ENCODE measurements at regions not wholly inside any gene's neighbourhood (a gene's known extent, or its start where the extent isn't known, plus 50 kb on each side); places are given as distances from the start of the nearest gene placed in this dataset.

DNA sequence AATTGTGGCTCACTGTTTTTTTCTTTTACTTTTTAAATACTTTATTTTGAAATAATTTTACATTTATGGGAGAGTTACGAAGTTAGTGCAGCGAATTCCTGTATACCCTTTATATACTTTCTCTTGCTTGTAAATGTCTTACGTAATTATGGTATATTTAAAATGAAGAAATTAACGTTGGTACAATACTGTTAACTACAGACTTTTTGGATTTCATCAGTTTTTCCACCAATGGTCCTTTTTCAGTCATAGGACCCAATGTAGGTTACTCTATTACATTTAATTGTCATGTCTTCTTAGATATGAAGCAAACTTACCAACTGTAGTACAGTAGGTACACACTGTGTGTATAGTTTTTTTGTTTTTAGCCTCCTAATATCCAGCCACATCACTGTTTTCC, 76.3 kb downstream of the BOLA3 start:
- Histone ChIP-seq H3K4me2 (ENCODE audit: extremely low read depth, insufficient read depth, low read length) (no peak overlapping the region), H3K36me3 (ENCODE audit: control insufficient read depth, insufficient read depth, low read length) (no peaks in the 10 kb centered on the region), H4K20me1 (ENCODE audit: control insufficient read depth, extremely low read depth, insufficient read depth, low read length) (no peaks in the 10 kb centered on the region), H3K9ac (ENCODE audit: insufficient read depth, low read length) (no peak overlapping the region), H3K79me2 (ENCODE audit: control insufficient read depth, insufficient read depth, low read length) (no peaks in the 10 kb centered on the region), H3K27ac (ENCODE audit: insufficient read depth, low read length) (no peak overlapping the region), H3K9me3 (ENCODE audit: control insufficient read depth, insufficient read depth, low read depth, low read length) (no peaks in the 10 kb centered on the region), H3K4me1 (ENCODE audit: control insufficient read depth, extremely low read depth, insufficient read depth, low read length) (no peaks in the 10 kb centered on the region), H3K4me3 (replicated peaks in 1 of 4; ENCODE audit: control extremely low read depth in 1 of 4, insufficient read depth in 1 of 4, low read depth in 3 of 4, low read length in 4 of 4) (no peak overlapping the region), H2AFZ (ENCODE audit: low read length) (no peak overlapping the region), H3K27me3 (ENCODE audit: control insufficient read depth, insufficient read depth, low read length) (no peaks in the 10 kb centered on the region)
- TF ChIP-seq EZH2 (IDR thresholded peaks at IDR 0.05; ENCODE audit: low read length, missing control alignments) = no peak
- TF ChIP-seq, protein P1, sequence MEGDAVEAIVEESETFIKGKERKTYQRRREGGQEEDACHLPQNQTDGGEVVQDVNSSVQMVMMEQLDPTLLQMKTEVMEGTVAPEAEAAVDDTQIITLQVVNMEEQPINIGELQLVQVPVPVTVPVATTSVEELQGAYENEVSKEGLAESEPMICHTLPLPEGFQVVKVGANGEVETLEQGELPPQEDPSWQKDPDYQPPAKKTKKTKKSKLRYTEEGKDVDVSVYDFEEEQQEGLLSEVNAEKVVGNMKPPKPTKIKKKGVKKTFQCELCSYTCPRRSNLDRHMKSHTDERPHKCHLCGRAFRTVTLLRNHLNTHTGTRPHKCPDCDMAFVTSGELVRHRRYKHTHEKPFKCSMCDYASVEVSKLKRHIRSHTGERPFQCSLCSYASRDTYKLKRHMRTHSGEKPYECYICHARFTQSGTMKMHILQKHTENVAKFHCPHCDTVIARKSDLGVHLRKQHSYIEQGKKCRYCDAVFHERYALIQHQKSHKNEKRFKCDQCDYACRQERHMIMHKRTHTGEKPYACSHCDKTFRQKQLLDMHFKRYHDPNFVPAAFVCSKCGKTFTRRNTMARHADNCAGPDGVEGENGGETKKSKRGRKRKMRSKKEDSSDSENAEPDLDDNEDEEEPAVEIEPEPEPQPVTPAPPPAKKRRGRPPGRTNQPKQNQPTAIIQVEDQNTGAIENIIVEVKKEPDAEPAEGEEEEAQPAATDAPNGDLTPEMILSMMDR (conservative IDR thresholded peaks at IDR 0.05 in 1 of 2, IDR thresholded peaks at IDR 0.05 in 1 of 2; ENCODE audit: low read depth in 1 of 2, low read length in 2 of 2) = no peak
- DNase-seq (ENCODE audit: low read depth in 2 of 2) = no peak

DNA sequence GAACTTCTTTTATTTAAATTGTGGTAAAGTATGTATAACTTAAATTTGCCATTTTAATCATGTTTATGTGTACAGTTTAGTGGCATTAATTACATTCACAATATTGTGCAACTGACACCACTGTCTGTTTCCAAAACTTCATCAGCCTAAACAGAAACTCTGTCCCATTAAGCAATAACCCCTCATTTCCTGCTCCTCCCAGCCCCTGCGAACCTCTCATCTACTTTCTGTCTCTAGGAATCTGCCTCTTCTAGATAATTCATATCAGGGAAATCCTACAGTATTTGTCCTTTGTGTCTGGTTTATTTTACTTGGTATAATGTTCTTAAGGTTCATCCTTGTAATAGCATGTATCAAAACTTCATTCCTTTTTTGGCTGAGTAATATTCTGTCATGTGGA, 75.1 kb downstream of the BOLA3 start:
- no peak for TF ChIP-seq EZH2 (IDR thresholded peaks at IDR 0.05; ENCODE audit: low read length, missing control alignments)
- TF ChIP-seq, protein P1 (conservative IDR thresholded peaks at IDR 0.05 in 1 of 2, IDR thresholded peaks at IDR 0.05 in 1 of 2; ENCODE audit: low read depth in 1 of 2, low read length in 2 of 2) = no peak
- peak in 1 of 2 donors; percentile 16 for DNase-seq (ENCODE audit: low read depth in 2 of 2)

DNA sequence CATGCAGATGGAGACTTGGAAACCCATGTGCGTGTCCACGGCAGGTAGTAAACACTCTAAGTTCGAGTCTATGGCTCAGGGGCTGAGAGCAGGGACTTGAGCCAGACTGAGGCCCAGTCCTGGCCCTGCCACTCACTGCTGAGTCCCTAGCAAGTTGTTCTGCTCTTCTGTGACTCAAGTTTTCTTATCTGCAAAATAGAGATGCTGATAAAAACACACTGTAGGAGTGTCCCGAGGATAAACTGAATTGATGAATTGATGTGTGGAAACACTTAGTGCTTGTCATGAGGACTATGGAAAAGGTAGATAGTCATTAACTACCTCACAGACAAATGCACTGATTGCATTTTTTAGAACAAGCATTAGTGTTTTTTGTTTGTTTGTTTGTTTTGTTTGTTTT, 73.2 kb downstream of the BOLA3 start:
- no peak overlapping the region for H3K4me3 ChIP-seq (replicated peaks in 1 of 4; ENCODE audit: control extremely low read depth in 1 of 4, insufficient read depth in 1 of 4, low read depth in 3 of 4, low read length in 4 of 4)
- no peaks in the 10 kb centered on the region for H3K27me3 ChIP-seq (ENCODE audit: control insufficient read depth, insufficient read depth, low read length)
- no peak for DNase-seq (ENCODE audit: low read depth in 2 of 2)
- TF ChIP-seq, protein P1 (conservative IDR thresholded peaks at IDR 0.05 in 1 of 2, IDR thresholded peaks at IDR 0.05 in 1 of 2; ENCODE audit: low read depth in 1 of 2, low read length in 2 of 2) = no peak
- no peak for TF ChIP-seq EZH2 (IDR thresholded peaks at IDR 0.05; ENCODE audit: low read length, missing control alignments)
- H3K9me3 ChIP-seq (ENCODE audit: control insufficient read depth, insufficient read depth, low read depth, low read length) = no peaks in the 10 kb centered on the region
- no peaks in the 10 kb centered on the region for H3K79me2 ChIP-seq (ENCODE audit: control insufficient read depth, insufficient read depth, low read length)
- no peaks in the 10 kb centered on the region for H3K36me3 ChIP-seq (ENCODE audit: control insufficient read depth, insufficient read depth, low read length)
- H3K9ac ChIP-seq (ENCODE audit: insufficient read depth, low read length) = no peak overlapping the region
- H3K4me1 ChIP-seq (ENCODE audit: control insufficient read depth, extremely low read depth, insufficient read depth, low read length) = no peaks in the 10 kb centered on the region
- no peak overlapping the region for H2AFZ ChIP-seq (ENCODE audit: low read length)
- no peak overlapping the region for H3K27ac ChIP-seq (ENCODE audit: insufficient read depth, low read length)
- no peak overlapping the region for H3K4me2 ChIP-seq (ENCODE audit: extremely low read depth, insufficient read depth, low read length)
- no peaks in the 10 kb centered on the region for H4K20me1 ChIP-seq (ENCODE audit: control insufficient read depth, extremely low read depth, insufficient read depth, low read length)

More for the DNA sequence above, 75.1 kb downstream of the BOLA3 start:
- H3K4me3 ChIP-seq (replicated peaks in 1 of 4; ENCODE audit: control extremely low read depth in 1 of 4, insufficient read depth in 1 of 4, low read depth in 3 of 4, low read length in 4 of 4) = no peak overlapping the region
- H3K79me2 ChIP-seq (ENCODE audit: control insufficient read depth, insufficient read depth, low read length) = no peaks in the 10 kb centered on the region
- no peak overlapping the region for H2AFZ ChIP-seq (ENCODE audit: low read length)
- H3K4me1 ChIP-seq (ENCODE audit: control insufficient read depth, extremely low read depth, insufficient read depth, low read length) = no peaks in the 10 kb centered on the region
- H3K27me3 ChIP-seq (ENCODE audit: control insufficient read depth, insufficient read depth, low read length) = no peaks in the 10 kb centered on the region
- H3K36me3 ChIP-seq (ENCODE audit: control insufficient read depth, insufficient read depth, low read length) = no peaks in the 10 kb centered on the region
- no peak overlapping the region for H3K4me2 ChIP-seq (ENCODE audit: extremely low read depth, insufficient read depth, low read length)
- no peaks in the 10 kb centered on the region for H3K9me3 ChIP-seq (ENCODE audit: control insufficient read depth, insufficient read depth, low read depth, low read length)
- H3K9ac ChIP-seq (ENCODE audit: insufficient read depth, low read length) = no peak overlapping the region
- no peak overlapping the region for H3K27ac ChIP-seq (ENCODE audit: insufficient read depth, low read length)
- H4K20me1 ChIP-seq (ENCODE audit: control insufficient read depth, extremely low read depth, insufficient read depth, low read length) = no peaks in the 10 kb centered on the region

Measured in fibroblast of lung (primary cell).